OCI-LY3 (cell line): ENCODE measurements at regions not wholly inside any gene's neighbourhood (a gene's known extent, or its start where the extent isn't known, plus 50 kb on each side); places are given as distances from the start of the nearest gene placed in this dataset.

Source experiments
- H2AFZ ChIP-seq: fragments of 200-600, 300-600 bp; shearing (Covaris generic); 2 replicates; pipeline ENCODE4 v1.6.0; 2014; ENCODE audit warnings: antibody characterized with exemption, low read depth, low read length
- H3K27ac ChIP-seq: fragments of 200-600, 300-600 bp; sonication (generic); 2 replicates; pipeline ENCODE4 v1.5.1; 2014; ENCODE audit warnings: mild to moderate bottlenecking, low read length, moderate library complexity, mixed read lengths
- H3K27me3 ChIP-seq: fragments of 200-600, 300-600 bp; sonication (generic); 2 replicates; pipeline ENCODE4 v1.6.1; 2014; ENCODE audit warnings: low read depth, low read length, mixed read lengths
- H3K36me3 ChIP-seq: fragments of 200-600, 300-600 bp; sonication (generic); replicated peaks from 2 replicates; pipeline ENCODE3; 2014; ENCODE audit warnings: low read depth, low read length, mixed read lengths
- H3K4me1 ChIP-seq: fragments of 300-600, 200-600 bp; sonication (generic); 2 replicates; pipeline ENCODE4 v1.6.1; 2014; ENCODE audit warnings: low read length, mixed read lengths
- H3K4me2 ChIP-seq: fragments of 200-600, 300-600 bp; sonication (generic); 2 replicates; pipeline ENCODE4 v1.6.1; 2014; ENCODE audit warnings: low read length, mixed read lengths
- H3K4me3 ChIP-seq: fragments of 300-600, 200-600 bp; sonication (generic); 2 replicates; pipeline ENCODE4 v1.5.1; 2014; ENCODE audit warnings: antibody characterized with exemption, mild to moderate bottlenecking, low read length, moderate library complexity
- H3K79me2 ChIP-seq: fragments of 300-600, 200-600 bp; shearing (Covaris generic); 2 replicates; pipeline ENCODE4 v1.6.1; 2014; ENCODE audit warnings: mild to moderate bottlenecking, low read length, mixed read lengths
- H3K9ac ChIP-seq: fragments of 300-600, 200-600 bp; shearing (Covaris generic); 2 replicates; pipeline ENCODE4 v1.6.0; 2014; ENCODE audit warnings: mild to moderate bottlenecking, low read length, moderate library complexity
- H3K9me3 ChIP-seq: fragments of 200-600, 300-600 bp; shearing (Covaris generic); 2 replicates; pipeline ENCODE4 v1.6.1; 2014; ENCODE audit warnings: low read length, mixed read lengths; ENCODE audit not compliant: insufficient read depth
- H4K20me1 ChIP-seq: fragments of 200-600, 300-600 bp; sonication (generic); 2 replicates; pipeline ENCODE4 v1.6.1; 2016; ENCODE audit warnings: low read length, mixed read lengths; ENCODE audit not compliant: insufficient read depth
- EZH2phosphoT487 ChIP-seq: fragments of 200-600 bp; shearing (Covaris generic); IDR thresholded peaks from 2 replicates; pipeline ENCODE4 v1.6.1; 2018; ENCODE audit warnings: antibody characterized with exemption, mixed run types, low read depth
- TF ChIP-seq, protein P1 (sequence below): fragments of 200-600, 300-600 bp; sonication (generic); IDR thresholded peaks from 2 replicates; pipeline ENCODE4 v1.5.1; 2014; ENCODE audit warnings: antibody characterized with exemption, low read length, low read depth

- Histone ChIP-seq H3K27ac (no peak overlapping the region), H3K4me2 (no peak overlapping the region), H3K36me3 (no peaks in the 10 kb centered on the region), H4K20me1 (no peaks in the 10 kb centered on the region), H3K27me3 (0 out of 2 replicates have a peak, but pooled peaks cover 6% of the 10 kb centered on the region), H3K4me1 (peaks cover 13% of the 10 kb centered on the region), H3K79me2 (no peaks in the 10 kb centered on the region), H3K9ac (no peak overlapping the region), H3K4me3 (no peak overlapping the region), H2AFZ (no peak overlapping the region), H3K9me3 (no peaks in the 10 kb centered on the region)
- TF ChIP-seq, protein P1, sequence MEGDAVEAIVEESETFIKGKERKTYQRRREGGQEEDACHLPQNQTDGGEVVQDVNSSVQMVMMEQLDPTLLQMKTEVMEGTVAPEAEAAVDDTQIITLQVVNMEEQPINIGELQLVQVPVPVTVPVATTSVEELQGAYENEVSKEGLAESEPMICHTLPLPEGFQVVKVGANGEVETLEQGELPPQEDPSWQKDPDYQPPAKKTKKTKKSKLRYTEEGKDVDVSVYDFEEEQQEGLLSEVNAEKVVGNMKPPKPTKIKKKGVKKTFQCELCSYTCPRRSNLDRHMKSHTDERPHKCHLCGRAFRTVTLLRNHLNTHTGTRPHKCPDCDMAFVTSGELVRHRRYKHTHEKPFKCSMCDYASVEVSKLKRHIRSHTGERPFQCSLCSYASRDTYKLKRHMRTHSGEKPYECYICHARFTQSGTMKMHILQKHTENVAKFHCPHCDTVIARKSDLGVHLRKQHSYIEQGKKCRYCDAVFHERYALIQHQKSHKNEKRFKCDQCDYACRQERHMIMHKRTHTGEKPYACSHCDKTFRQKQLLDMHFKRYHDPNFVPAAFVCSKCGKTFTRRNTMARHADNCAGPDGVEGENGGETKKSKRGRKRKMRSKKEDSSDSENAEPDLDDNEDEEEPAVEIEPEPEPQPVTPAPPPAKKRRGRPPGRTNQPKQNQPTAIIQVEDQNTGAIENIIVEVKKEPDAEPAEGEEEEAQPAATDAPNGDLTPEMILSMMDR = no peak
- TF ChIP-seq EZH2phosphoT487 = no peak
Observed at GRCh38 chr3:184467171-184467570, 87.3 kb downstream of the CHRD start.

DNA sequence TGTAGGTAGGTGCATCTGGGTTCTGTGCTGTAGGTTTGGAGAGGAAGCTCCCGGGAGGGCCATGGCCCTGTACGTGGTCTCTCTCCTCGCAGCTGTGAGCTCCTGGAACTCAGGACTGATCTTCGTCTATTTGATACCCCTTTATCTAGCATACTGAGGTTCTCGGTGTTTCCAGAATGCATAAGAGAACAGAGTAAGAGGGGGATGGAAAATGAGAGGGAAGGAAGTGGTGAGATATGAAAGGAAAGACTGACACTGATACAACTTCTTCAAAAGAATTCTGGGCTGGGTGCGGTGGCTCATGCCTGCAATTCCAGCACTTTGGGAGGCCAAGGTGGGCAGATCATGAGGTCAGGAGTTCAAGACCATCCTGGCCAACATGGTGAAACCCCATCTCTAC, 90.7 kb downstream of the CHRD start:
- Histone ChIP-seq H3K4me2 (no peak overlapping the region), H3K36me3 (no peaks in the 10 kb centered on the region), H3K9ac (no peak overlapping the region), H3K4me1 (peaks cover 20% of the 10 kb centered on the region), H3K9me3 (no peaks in the 10 kb centered on the region), H3K27me3 (peaks cover 10% of the 10 kb centered on the region; the same call in 1 of the 2 replicates), H2AFZ (no peak overlapping the region), H3K27ac (no peak overlapping the region), H3K4me3 (no peak overlapping the region), H3K79me2 (no peaks in the 10 kb centered on the region), H4K20me1 (no peaks in the 10 kb centered on the region)
- TF ChIP-seq, protein P1 = no peak
- TF ChIP-seq EZH2phosphoT487 = no peak

DNA sequence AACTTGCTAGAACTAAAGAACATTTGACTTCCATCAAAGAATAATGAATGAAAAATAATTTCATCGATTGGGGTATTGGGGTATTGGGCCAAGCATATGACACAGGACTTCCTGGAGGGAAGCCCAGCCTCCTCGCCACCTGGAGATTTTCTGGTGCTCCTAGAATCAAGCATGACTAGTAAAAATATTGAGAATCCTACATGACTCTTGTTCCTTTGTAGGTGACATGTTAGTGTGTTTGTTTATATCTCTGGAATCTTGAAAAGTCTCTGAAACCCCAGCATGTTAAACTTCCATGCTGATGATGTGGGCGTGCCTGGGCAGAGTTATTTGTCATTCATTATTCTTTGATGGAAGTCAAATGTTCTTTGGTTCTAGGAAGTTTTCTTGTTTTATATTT, 90.1 kb upstream of the EPHB3 start:
- Histone ChIP-seq H3K36me3 (no peaks in the 10 kb centered on the region), H3K9ac (no peak overlapping the region), H3K27ac (no peak overlapping the region), H2AFZ (no peak overlapping the region), H3K79me2 (no peaks in the 10 kb centered on the region), H3K27me3 (peaks cover 17% of the 10 kb centered on the region), H4K20me1 (no peaks in the 10 kb centered on the region), H3K9me3 (no peaks in the 10 kb centered on the region), H3K4me1 (peaks cover 20% of the 10 kb centered on the region), H3K4me3 (no peak overlapping the region), H3K4me2 (peak overlapping the region; percentile 21)
- TF ChIP-seq EZH2phosphoT487 = no peak
- TF ChIP-seq, protein P1 = no peak

DNA sequence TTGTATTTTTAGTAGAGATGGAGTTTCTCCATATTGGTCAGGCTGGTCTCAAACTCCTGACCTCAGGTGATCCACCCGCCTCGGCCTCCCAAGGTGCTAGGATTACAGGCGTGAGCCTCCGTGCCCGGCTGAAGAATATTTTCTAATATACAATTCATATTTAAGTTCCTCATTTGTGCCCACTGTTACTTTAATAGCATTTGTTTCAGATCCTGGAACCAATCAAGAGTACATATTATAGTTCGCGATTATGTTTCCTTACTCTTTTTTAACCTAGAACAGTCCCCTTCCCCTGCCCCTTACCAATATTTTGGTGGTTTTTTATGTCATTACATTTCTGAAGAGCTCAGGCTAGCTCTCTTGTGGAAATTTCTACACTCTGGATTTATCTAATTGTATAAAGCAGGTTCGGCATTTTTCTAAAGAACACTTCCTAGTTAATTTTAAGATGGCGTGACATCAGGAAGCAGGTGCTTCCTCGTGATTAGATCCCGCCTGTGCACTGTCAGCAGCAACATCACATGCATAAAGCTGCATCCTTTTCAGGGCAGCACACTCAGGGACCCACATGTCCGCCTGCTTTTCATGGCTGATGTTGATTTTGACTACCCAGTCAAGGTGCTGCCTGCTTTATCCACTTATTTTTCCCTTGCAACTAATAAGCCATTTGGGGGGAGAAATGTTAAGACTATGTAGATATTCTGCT, 88.7 kb upstream of the EPHB3 start:
- H3K79me2 ChIP-seq = no peaks in the 10 kb centered on the region

More for the DNA sequence above, 88.7 kb upstream of the EPHB3 start:
- Histone ChIP-seq H3K9ac (no peak overlapping the region), H3K9me3 (no peaks in the 10 kb centered on the region), H3K4me2 (no peak overlapping the region), H3K27me3 (peaks cover 22% of the 10 kb centered on the region), H3K4me1 (peaks cover 20% of the 10 kb centered on the region), H2AFZ (no peak overlapping the region), H3K4me3 (no peak overlapping the region), H3K36me3 (no peaks in the 10 kb centered on the region), H3K27ac (no peak overlapping the region), H4K20me1 (no peaks in the 10 kb centered on the region)
- TF ChIP-seq EZH2phosphoT487 = no peak
- TF ChIP-seq, protein P1 = no peak
